SU-DHL-6 (cell line): ENCODE measurements at regions not wholly inside any gene's neighbourhood (a gene's known extent, or its start where the extent isn't known, plus 50 kb on each side); places are given as distances from the start of the nearest gene placed in this dataset.

Source experiments
- H2AFZ ChIP-seq: fragments of 200-600 bp; sonication (generic); 2 replicates; pipeline ENCODE4 v1.6.1; 2014; ENCODE audit warnings: low read depth, mild to moderate bottlenecking, moderate library complexity, mixed read lengths, antibody characterized with exemption, low read length; ENCODE audit not compliant: severe bottlenecking
- H3F3A ChIP-seq: fragments of 200-600 bp; shearing (Covaris generic); 2 replicates; pipeline ENCODE4 v1.6.0; 2016; ENCODE audit warnings: antibody characterized with exemption, mild to moderate bottlenecking; ENCODE audit not compliant: insufficient read depth
- H3K27ac ChIP-seq: fragments of 200-600 bp; sonication (generic); 2 replicates; pipeline ENCODE4 v1.5.1; 2016; ENCODE audit warnings: low read depth, mild to moderate bottlenecking, low read length, moderate library complexity, mixed read lengths
- H3K27me3 ChIP-seq: fragments of 200-600 bp; sonication (generic), shearing (Covaris generic); 2 replicates; pipeline ENCODE4 v1.6.0; 2014; ENCODE audit warnings: mild to moderate bottlenecking, low read length
- H3K36me3 ChIP-seq: fragments of 200-600 bp; sonication (generic); 2 replicates; pipeline ENCODE4 v1.6.1; 2014; ENCODE audit warnings: mild to moderate bottlenecking, low read length, mixed read lengths
- H3K4me2 ChIP-seq: fragments of 300-600, 200-600 bp; shearing (Covaris generic), sonication (generic); 2 replicates; pipeline ENCODE4 v1.6.0; 2014; ENCODE audit warnings: low read length, low read depth, mild to moderate bottlenecking; ENCODE audit not compliant: poor library complexity, severe bottlenecking
- H3K4me3 ChIP-seq: fragments of 200-600 bp; sonication (generic); 2 replicates; pipeline ENCODE4 v1.5.1; 2014; ENCODE audit warnings: antibody characterized with exemption, low read length, mild to moderate bottlenecking, mixed read lengths; ENCODE audit not compliant: insufficient read depth, poor library complexity, severe bottlenecking
- H3K79me2 ChIP-seq: fragments of 200-600 bp; sonication (generic); 2 replicates; pipeline ENCODE4 v1.6.1; 2014; ENCODE audit warnings: mild to moderate bottlenecking, low read length, moderate library complexity; ENCODE audit not compliant: insufficient read depth
- H3K9ac ChIP-seq: fragments of 200-600 bp; sonication (generic); 2 replicates; pipeline ENCODE4 v1.7.0; 2014; ENCODE audit warnings: mild to moderate bottlenecking, low read length
- H3K9me2 ChIP-seq: fragments of 200-600 bp; sonication (generic); replicated peaks from 2 replicates; pipeline ENCODE4 v1.6.1; 2014; ENCODE audit warnings: low read length; ENCODE audit not compliant: insufficient read depth
- H3K9me3 ChIP-seq: fragments of 200-600 bp; sonication (generic); 2 replicates; pipeline ENCODE4 v1.6.1; 2014; ENCODE audit warnings: low read length, mixed read lengths; ENCODE audit not compliant: insufficient read depth
- H4K20me1 ChIP-seq: fragments of 200-600 bp; sonication (generic); 2 replicates; pipeline ENCODE4 v1.6.1; 2014; ENCODE audit warnings: low read depth, mild to moderate bottlenecking, antibody characterized with exemption, low read length, moderate library complexity, mixed read lengths
- EZH2phosphoT487 ChIP-seq: fragments of 200-600 bp; sonication (generic), shearing (Covaris generic); conservative IDR thresholded peaks from 2 replicates; pipeline ENCODE4 v1.6.1; 2018; ENCODE audit warnings: mild to moderate bottlenecking, antibody characterized with exemption, low read length, moderate library complexity, mixed read lengths
- TF ChIP-seq, protein P1 (sequence below): fragments of 200-600 bp; sonication (generic); IDR thresholded peaks from one replicate; pipeline ENCODE4 v1.5.1; 2017; ENCODE audit warnings: antibody characterized with exemption, mild to moderate bottlenecking, low read length, moderate library complexity; ENCODE audit not compliant: insufficient read depth, poor library complexity, severe bottlenecking

DNA sequence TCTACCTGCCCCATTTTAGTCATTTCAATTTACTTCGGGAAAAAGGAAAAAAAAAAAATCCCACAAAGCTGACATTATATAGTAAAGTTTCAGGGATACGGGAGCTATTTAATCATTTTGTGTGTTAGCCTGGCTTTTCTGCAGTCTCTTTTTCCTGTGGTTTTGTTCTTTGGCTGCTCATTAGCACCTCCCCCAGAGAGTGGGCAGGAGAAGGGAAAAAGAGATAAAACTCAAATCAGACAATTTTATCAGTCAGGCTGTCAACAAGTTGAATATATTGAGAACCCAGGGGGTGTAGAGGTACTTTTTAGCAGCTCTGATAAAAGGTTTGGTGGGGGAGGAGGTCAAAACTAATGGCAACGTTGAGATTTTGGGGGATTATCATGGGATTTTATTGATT, 559.0 kb upstream of the PSMD7 start:
- H3F3A ChIP-seq, result no peaks in the 10 kb centered on the region
- no peak overlapping the region for H3K4me2 ChIP-seq
- H3K36me3 ChIP-seq, result no peaks in the 10 kb centered on the region
- no peak overlapping the region for H2AFZ ChIP-seq
- no peak overlapping the region for H3K9ac ChIP-seq
- no peak overlapping the region for H3K4me3 ChIP-seq
- no peaks in the 10 kb centered on the region for H4K20me1 ChIP-seq
- H3K9me2 ChIP-seq, result no peaks in the 10 kb centered on the region
- H3K27ac ChIP-seq, result no peak overlapping the region
- H3K79me2 ChIP-seq, result no peaks in the 10 kb centered on the region
- H3K27me3 ChIP-seq, result no peaks in the 10 kb centered on the region
- no peaks in the 10 kb centered on the region for H3K9me3 ChIP-seq
- TF ChIP-seq EZH2phosphoT487, result no peak
- TF ChIP-seq, protein P1, sequence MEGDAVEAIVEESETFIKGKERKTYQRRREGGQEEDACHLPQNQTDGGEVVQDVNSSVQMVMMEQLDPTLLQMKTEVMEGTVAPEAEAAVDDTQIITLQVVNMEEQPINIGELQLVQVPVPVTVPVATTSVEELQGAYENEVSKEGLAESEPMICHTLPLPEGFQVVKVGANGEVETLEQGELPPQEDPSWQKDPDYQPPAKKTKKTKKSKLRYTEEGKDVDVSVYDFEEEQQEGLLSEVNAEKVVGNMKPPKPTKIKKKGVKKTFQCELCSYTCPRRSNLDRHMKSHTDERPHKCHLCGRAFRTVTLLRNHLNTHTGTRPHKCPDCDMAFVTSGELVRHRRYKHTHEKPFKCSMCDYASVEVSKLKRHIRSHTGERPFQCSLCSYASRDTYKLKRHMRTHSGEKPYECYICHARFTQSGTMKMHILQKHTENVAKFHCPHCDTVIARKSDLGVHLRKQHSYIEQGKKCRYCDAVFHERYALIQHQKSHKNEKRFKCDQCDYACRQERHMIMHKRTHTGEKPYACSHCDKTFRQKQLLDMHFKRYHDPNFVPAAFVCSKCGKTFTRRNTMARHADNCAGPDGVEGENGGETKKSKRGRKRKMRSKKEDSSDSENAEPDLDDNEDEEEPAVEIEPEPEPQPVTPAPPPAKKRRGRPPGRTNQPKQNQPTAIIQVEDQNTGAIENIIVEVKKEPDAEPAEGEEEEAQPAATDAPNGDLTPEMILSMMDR, result no peak

DNA sequence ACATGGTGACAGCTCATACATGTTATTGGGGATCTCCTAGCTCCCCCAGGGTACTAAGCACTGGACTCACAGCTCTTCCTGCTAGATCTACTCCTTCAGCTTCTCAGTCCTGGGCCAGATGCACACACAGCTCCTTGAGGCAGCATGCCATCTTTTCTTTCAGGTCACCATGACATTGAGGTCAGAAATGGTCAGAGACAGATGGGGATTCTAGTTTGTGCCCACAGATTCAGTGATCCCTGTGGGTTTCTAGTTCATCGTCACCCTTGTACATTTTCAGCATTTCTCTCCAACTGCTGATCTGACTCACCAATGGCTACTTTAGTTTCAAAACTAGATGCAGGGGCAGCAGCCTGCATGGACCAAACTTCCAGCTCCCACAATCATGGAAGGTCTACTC, 560.7 kb upstream of the PSMD7 start:
- H3K79me2 ChIP-seq, result no peaks in the 10 kb centered on the region
- H3K27me3 ChIP-seq, result no peaks in the 10 kb centered on the region
- TF ChIP-seq, protein P1, result no peak
- TF ChIP-seq EZH2phosphoT487, result no peak
- no peak overlapping the region for H2AFZ ChIP-seq
- H3K36me3 ChIP-seq, result no peaks in the 10 kb centered on the region
- H3K9me3 ChIP-seq, result no peaks in the 10 kb centered on the region
- no peaks in the 10 kb centered on the region for H3K9me2 ChIP-seq
- H3F3A ChIP-seq, result no peaks in the 10 kb centered on the region
- no peak overlapping the region for H3K4me3 ChIP-seq
- H4K20me1 ChIP-seq, result no peaks in the 10 kb centered on the region
- no peak overlapping the region for H3K9ac ChIP-seq
- no peak overlapping the region for H3K4me2 ChIP-seq
- H3K27ac ChIP-seq, result no peak overlapping the region

DNA sequence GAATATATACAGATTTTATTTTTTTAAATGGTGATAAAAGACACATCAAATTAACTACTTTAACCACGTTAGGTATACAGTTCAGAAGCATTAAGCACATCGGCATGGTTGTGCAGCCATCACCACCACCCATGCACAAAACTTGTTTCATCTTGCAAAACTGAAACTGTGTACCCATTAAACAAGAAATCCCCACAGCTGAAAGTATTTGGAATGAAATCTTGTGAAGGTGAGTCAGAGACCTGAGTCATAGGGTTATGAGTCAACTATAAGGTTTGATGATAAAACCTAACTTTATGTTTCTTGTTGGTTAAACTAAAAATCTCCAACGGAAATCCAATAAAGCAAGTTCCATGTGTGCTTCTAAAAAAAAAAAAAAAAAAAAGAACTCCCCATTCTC, 561.6 kb upstream of the PSMD7 start:
- Histone ChIP-seq H3K36me3 (no peaks in the 10 kb centered on the region), H4K20me1 (no peaks in the 10 kb centered on the region), H3K4me2 (no peak overlapping the region), H3K27me3 (no peaks in the 10 kb centered on the region), H3K9me3 (no peaks in the 10 kb centered on the region), H3K9me2 (no peaks in the 10 kb centered on the region), H3K9ac (no peak overlapping the region), H3K4me3 (no peak overlapping the region), H3F3A (no peaks in the 10 kb centered on the region), H2AFZ (no peak overlapping the region), H3K27ac (no peak overlapping the region), H3K79me2 (no peaks in the 10 kb centered on the region)
- TF ChIP-seq, protein P1, result no peak
- TF ChIP-seq EZH2phosphoT487, result no peak

DNA sequence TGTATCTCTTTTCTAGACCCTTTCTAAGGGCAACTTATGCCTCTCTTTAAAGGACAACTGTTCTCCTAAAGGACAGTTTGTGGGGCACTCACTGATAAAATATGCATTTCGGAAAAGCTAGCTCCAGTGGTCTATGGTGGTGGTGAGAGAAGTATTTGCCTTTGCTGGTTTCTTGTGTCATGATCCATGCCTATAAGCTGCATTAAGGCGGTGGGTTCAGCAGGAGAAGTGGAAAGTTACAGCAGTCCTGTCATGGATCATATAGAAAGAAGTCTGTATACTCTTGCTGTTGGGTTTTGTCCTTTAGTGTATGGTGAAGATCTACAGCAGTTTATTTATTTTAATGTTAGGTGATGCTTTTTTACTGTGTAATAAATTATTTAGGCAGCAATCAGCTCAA, 563.9 kb upstream of the PSMD7 start:
- Histone ChIP-seq H4K20me1 (no peaks in the 10 kb centered on the region), H3F3A (no peaks in the 10 kb centered on the region), H3K9me3 (no peaks in the 10 kb centered on the region), H3K4me2 (no peak overlapping the region), H3K9me2 (no peaks in the 10 kb centered on the region), H2AFZ (no peak overlapping the region), H3K9ac (no peak overlapping the region), H3K36me3 (no peaks in the 10 kb centered on the region), H3K79me2 (no peaks in the 10 kb centered on the region), H3K27me3 (no peaks in the 10 kb centered on the region), H3K4me3 (no peak overlapping the region), H3K27ac (no peak overlapping the region)
- TF ChIP-seq, protein P1, result no peak
- TF ChIP-seq EZH2phosphoT487, result no peak
